SK-N-MC (cell line): ENCODE measurements at regions not wholly inside any gene's neighbourhood (a gene's known extent, or its start where the extent isn't known, plus 50 kb on each side); places are given as distances from the start of the nearest gene placed in this dataset.

Experiments used
- DNase-seq: peaks from one replicate; pipeline ENCODE4 v3.0.0-alpha.2; 2011; ENCODE audit warnings: low read depth, low spot score
- H3K27ac ChIP-seq: fragments of 200-600 bp; sonication (generic); 2 replicates; pipeline ENCODE4 v1.5.1; 2016; ENCODE audit warnings: mixed run types
- H3K36me3 ChIP-seq: fragments of 200-600 bp; sonication (generic); 2 replicates; pipeline ENCODE4 v1.6.1; 2017; ENCODE audit warnings: antibody characterized with exemption, low read length, mixed read lengths; ENCODE audit not compliant: insufficient read depth
- H3K4me3 ChIP-seq: fragments of 200-600 bp; sonication (generic); 2 replicates; pipeline ENCODE4 v1.5.1; 2016
- H3K9ac ChIP-seq: fragments of 200-600 bp; sonication (generic); 2 replicates; pipeline ENCODE4 v1.8.0; 2017; ENCODE audit warnings: mixed run types, mixed read lengths; ENCODE audit not compliant: insufficient read length
- H3K9me3 ChIP-seq: fragments of 200-600 bp; sonication (generic); 2 replicates; pipeline ENCODE4 v1.6.1; 2017; ENCODE audit warnings: low read depth, mild to moderate bottlenecking, antibody characterized with exemption, low read length, moderate library complexity, mixed read lengths
- EZH2 ChIP-seq: fragments of 200-600 bp; sonication (generic); IDR thresholded peaks from one replicate; pipeline ENCODE4 v1.6.1; 2017; ENCODE audit warnings: antibody characterized with exemption
- FOXP2 ChIP-seq: optimal IDR thresholded peaks from 2 replicates; pipeline ENCODE3; 2011; ENCODE audit warnings: mild to moderate bottlenecking, moderate library complexity; ENCODE audit not compliant: insufficient read depth; ENCODE audit errors: extremely low read length, control extremely low read depth
- POLR2AphosphoS5 ChIP-seq: IDR thresholded peaks from 2 replicates; pipeline ENCODE4 v1.6.1; 2012; ENCODE audit warnings: mild to moderate bottlenecking, low read depth, low read length, borderline replicate concordance

DNA sequence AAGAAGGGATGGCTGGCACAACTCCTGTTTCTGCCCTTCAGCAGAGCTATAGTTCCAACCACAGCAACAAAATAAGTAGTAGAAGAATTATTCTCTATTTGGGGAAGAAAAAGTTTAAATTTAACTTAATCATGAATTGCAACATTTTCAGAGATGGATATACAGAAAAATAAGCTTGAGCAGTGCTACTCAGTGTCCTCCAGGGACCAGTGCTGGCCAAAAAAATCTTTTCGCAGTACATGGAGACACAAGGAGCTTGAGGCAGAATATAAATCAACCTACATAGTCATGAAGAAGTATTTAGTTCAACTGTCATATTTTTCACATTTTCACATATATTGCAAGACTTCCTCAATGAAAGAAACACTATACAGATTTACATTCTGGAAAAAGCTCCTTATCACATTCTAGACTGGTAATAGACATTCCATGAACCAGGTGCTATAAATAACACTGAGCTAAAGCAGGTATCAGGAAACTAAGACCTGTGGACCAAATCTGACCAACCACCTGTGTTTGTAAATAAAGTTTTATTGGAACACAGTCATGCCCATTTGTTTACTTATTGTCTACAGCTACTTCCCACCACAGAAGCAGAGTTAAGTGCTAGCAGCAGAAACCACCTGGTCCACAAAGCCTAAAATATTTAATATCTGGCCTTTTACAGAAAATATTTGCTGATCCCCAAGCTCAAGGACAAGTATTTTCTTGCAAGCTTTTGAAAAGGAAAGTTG is 101.9 kb downstream of the RGS21 start:
- H3K36me3 ChIP-seq, result no peaks in the 10 kb centered on the region
- no peak overlapping the region for H3K27ac ChIP-seq
- TF ChIP-seq POLR2AphosphoS5 (no peak), EZH2 (no peak), FOXP2 (no peak)
- no peaks in the 10 kb centered on the region for H3K9me3 ChIP-seq
- H3K4me3 ChIP-seq, result no peak overlapping the region
- no peak for DNase-seq
- H3K9ac ChIP-seq, result no peak overlapping the region

DNA sequence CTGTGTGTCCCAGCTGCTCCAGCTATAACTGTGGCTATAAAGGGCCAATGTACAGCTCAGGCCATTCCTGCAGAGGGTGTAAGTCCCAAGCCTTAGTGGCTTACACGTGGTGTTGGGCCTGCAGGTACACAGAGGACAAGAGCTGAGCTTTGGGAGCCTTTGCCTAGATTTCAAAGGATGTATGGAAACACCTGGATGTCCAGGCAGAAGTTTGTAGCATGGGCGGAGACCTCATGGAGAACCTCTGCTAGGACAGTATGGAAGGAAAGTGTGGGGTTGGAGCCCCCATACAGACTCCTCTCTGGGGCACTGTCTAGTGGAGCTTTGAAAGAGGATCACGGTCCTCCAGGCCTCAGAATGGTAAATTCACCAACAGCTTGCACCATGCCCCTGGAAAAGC is 113.9 kb downstream of the RGS21 start:
- Histone ChIP-seq H3K36me3 (no peaks in the 10 kb centered on the region), H3K9me3 (no peaks in the 10 kb centered on the region), H3K4me3 (no peak overlapping the region), H3K9ac (no peak overlapping the region), H3K27ac (no peak overlapping the region)
- TF ChIP-seq EZH2 (no peak), POLR2AphosphoS5 (no peak), FOXP2 (no peak)
- no peak for DNase-seq

GRCh38 chr1:192435704-192436103 is 118.9 kb downstream of the RGS21 start:
- Histone ChIP-seq H3K36me3 (no peaks in the 10 kb centered on the region), H3K9me3 (no peaks in the 10 kb centered on the region), H3K4me3 (no peak overlapping the region), H3K9ac (no peak overlapping the region), H3K27ac (no peak overlapping the region)
- TF ChIP-seq EZH2, result no peak
- no peak for TF ChIP-seq POLR2AphosphoS5
- DNase-seq, result no peak

DNA sequence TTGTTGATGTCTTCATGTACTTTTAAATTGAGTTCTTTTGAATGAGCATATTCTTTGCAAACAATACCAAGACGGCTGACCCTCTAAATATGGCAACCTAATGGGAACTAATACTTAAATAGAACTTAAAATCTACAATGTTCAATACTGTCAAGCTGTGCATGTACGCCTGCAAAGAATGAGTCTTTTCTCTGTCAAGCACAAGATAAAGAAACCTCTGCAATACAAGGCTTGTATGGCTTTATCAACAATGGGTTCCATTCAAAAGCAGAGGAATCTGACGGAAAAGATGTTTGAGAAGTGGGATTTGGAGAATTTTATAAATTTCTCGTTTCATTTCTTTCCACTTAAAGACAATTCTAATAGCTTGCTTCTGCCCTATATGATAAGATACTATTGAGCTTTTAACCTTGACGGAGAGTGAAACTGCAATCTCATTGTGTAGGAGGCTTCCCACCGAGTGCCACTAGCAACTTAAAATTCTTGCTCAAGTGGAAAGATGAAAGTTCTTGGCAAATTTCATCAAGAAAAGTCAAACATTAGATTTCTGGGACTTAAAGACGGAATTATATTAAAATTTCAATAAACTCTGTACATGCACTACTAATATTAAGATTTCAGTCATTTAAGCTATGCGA is 119.8 kb downstream of the RGS21 start:
- Histone ChIP-seq H3K9me3 (no peaks in the 10 kb centered on the region), H3K9ac (no peak overlapping the region), H3K36me3 (no peaks in the 10 kb centered on the region), H3K27ac (no peak overlapping the region), H3K4me3 (no peak overlapping the region)
- no peak for TF ChIP-seq FOXP2
- no peak for DNase-seq

- Histone ChIP-seq H3K27ac (no peak overlapping the region), H3K9me3 (no peaks in the 10 kb centered on the region), H3K4me3 (no peak overlapping the region), H3K36me3 (no peaks in the 10 kb centered on the region), H3K9ac (no peak overlapping the region)
- TF ChIP-seq EZH2 (no peak), POLR2AphosphoS5 (no peak), FOXP2 (no peak)
- DNase-seq, result no peak
Observed at GRCh38 chr1:192438737-192439136, 121.9 kb downstream of the RGS21 start.

- TF ChIP-seq POLR2AphosphoS5 (no peak), EZH2 (no peak), FOXP2 (no peak)
- Histone ChIP-seq H3K9ac (no peak overlapping the region), H3K9me3 (no peaks in the 10 kb centered on the region), H3K4me3 (no peak overlapping the region), H3K27ac (no peak overlapping the region), H3K36me3 (no peaks in the 10 kb centered on the region)
- DNase-seq, result no peak
Observed at GRCh38 chr1:192439373-192440025, 122.7 kb downstream of the RGS21 start.

- Histone ChIP-seq H3K36me3 (no peaks in the 10 kb centered on the region), H3K4me3 (no peak overlapping the region), H3K9me3 (no peaks in the 10 kb centered on the region), H3K27ac (no peak overlapping the region), H3K9ac (no peak overlapping the region)
- DNase-seq, result no peak
- TF ChIP-seq EZH2 (no peak), FOXP2 (no peak), POLR2AphosphoS5 (no peak)
Observed at GRCh38 chr1:192441492-192441891, 124.7 kb downstream of the RGS21 start.

GRCh38 chr1:192442736-192443135 is 125.9 kb downstream of the RGS21 start:
- no peak overlapping the region for H3K27ac ChIP-seq
- no peaks in the 10 kb centered on the region for H3K9me3 ChIP-seq
- TF ChIP-seq POLR2AphosphoS5 (no peak), EZH2 (no peak), FOXP2 (no peak)
- no peak overlapping the region for H3K9ac ChIP-seq
- no peaks in the 10 kb centered on the region for H3K36me3 ChIP-seq
- no peak overlapping the region for H3K4me3 ChIP-seq
- DNase-seq, result no peak

DNA sequence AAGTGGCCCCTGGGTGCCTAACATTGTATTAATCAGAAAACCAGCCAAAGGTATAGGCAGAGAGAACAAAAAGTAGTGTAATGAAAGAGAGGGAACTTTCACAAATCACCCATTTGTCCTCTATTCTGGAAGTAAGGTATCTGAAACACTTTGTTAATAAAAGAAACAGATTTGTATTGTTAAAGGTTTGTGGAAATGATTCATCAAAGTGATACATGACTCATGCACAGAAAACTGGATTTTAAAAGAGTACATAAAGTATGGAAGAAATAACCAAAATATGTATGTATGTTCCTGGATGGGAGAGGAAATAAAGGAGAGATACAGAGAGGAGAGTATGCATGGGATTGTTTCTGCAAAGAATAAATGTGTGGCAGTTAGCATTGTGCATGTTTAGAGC is 126.8 kb downstream of the RGS21 start:
- H3K36me3 ChIP-seq, result no peaks in the 10 kb centered on the region
- H3K9ac ChIP-seq, result no peak overlapping the region
- H3K27ac ChIP-seq, result no peak overlapping the region
- no peak for TF ChIP-seq POLR2AphosphoS5
- no peak for TF ChIP-seq EZH2
- no peak for TF ChIP-seq FOXP2
- H3K9me3 ChIP-seq, result no peaks in the 10 kb centered on the region
- H3K4me3 ChIP-seq, result no peak overlapping the region
- no peak for DNase-seq
